DND-41 (cell line): ENCODE measurements at regions not wholly inside any gene's neighbourhood (a gene's known extent, or its start where the extent isn't known, plus 50 kb on each side); places are given as distances from the start of the nearest gene placed in this dataset.

Experiments used
- EZH2 ChIP-seq: IDR thresholded peaks from 3 replicates; pipeline ENCODE4 v1.6.1; 2012; ENCODE audit warnings: borderline replicate concordance, low read depth, mild to moderate bottlenecking, moderate library complexity, low read length, inconsistent platforms; ENCODE audit not compliant: severe bottlenecking
- TF ChIP-seq, protein P1 (sequence below): IDR thresholded peaks from 2 replicates; pipeline ENCODE4 v1.5.1; 2012; ENCODE audit warnings: borderline replicate concordance, low read length, moderate library complexity, mild to moderate bottlenecking; ENCODE audit not compliant: poor library complexity, severe bottlenecking; ENCODE audit errors: extremely low read depth

DNA sequence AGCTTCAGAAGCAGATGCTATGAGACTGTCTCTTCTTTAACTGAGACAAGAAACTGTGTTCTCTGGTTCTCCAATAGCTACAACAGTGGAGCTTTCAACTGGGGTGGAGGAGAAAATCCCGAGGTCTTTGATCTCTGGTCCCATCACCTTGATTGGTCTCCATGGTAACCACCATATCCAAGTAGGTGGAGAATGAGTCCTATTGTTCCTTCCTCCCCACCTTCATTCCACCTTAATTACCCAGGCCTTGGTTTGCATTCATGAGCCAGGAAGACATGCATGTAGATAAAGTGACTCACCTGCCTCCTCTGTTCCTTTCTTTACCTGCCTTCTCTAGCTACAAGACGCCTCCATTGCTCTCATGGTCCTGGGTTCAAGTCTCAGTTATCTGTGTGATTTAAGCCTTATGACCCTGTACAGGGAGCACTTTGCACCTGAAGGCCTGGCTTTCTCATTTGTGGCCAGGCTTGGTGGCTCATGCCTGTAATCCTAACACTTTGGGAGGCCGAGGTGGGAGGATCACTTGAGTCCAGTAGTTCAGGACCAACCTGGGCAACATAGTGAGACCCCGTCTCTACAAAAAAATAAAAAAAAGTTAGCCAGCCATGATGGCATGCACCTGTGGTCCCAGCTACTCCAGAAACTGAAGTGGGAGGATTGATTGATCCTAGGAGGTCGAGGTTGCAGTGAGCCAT lies 157.7 kb upstream of the TBX3 start:
- no peak for TF ChIP-seq EZH2
- TF ChIP-seq, protein P1, sequence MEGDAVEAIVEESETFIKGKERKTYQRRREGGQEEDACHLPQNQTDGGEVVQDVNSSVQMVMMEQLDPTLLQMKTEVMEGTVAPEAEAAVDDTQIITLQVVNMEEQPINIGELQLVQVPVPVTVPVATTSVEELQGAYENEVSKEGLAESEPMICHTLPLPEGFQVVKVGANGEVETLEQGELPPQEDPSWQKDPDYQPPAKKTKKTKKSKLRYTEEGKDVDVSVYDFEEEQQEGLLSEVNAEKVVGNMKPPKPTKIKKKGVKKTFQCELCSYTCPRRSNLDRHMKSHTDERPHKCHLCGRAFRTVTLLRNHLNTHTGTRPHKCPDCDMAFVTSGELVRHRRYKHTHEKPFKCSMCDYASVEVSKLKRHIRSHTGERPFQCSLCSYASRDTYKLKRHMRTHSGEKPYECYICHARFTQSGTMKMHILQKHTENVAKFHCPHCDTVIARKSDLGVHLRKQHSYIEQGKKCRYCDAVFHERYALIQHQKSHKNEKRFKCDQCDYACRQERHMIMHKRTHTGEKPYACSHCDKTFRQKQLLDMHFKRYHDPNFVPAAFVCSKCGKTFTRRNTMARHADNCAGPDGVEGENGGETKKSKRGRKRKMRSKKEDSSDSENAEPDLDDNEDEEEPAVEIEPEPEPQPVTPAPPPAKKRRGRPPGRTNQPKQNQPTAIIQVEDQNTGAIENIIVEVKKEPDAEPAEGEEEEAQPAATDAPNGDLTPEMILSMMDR = no peak
